ENCODE measurements at regions not wholly inside any gene's neighbourhood (a gene's known extent, or its start where the extent isn't known, plus 50 kb on each side); places are given as distances from the start of the nearest gene placed in this dataset.

- TF ChIP-seq MAX (IDR thresholded peaks at IDR 0.05), result no peak
- no peak for TF ChIP-seq CTCF (IDR thresholded peaks at IDR 0.05 in 2 of 3, conservative IDR thresholded peaks at IDR 0.05 in 1 of 3; ENCODE audit: borderline replicate concordance in 1 of 3, insufficient read depth in 1 of 3, low read depth in 2 of 3, low read length in 2 of 3)
- no peak for TF ChIP-seq POLR2A (IDR thresholded peaks at IDR 0.05; ENCODE audit: borderline replicate concordance, extremely low read depth, insufficient read depth, insufficient read length)
- no peak for TF ChIP-seq SIN3A (IDR thresholded peaks at IDR 0.05; ENCODE audit: low read depth)
- TF ChIP-seq ZNF274 (IDR thresholded peaks at IDR 0.05; ENCODE audit: low read depth, low read length), result no peak
- TF ChIP-seq ZBTB33 (IDR thresholded peaks at IDR 0.05; ENCODE audit: extremely low read depth, insufficient replicate concordance, low read length), result no peak
- TF ChIP-seq POLR2AphosphoS5 (IDR thresholded peaks at IDR 0.05; ENCODE audit: low read depth, low read length), result no peak
- no peak for TF ChIP-seq YY1 (IDR thresholded peaks at IDR 0.05; ENCODE audit: extremely low read depth, insufficient replicate concordance, low read depth, low read length)
These were observed 350.2 kb upstream of the IMPG1 start for GRCh38 chr6:76422511-76423213.
